ENCODE measurements at regions not wholly inside any gene's neighbourhood (a gene's known extent, or its start where the extent isn't known, plus 50 kb on each side); places are given as distances from the start of the nearest gene placed in this dataset.
"Not testable (repeated sequence)": the region's sequence is repeated elsewhere in the genome, so short reads cannot be mapped to it uniquely, and the experiment has no call there.

GRCh38 chr5:27479859-27480258 lies 441.5 kb upstream of the CDH9 start:
- no peak for DNase-seq

- no peak for DNase-seq
Measured at GRCh38 chr5:27477550-27477949, 439.2 kb upstream of the CDH9 start.

GRCh38 chr5:27476356-27476988 lies 438.1 kb upstream of the CDH9 start:
- no peak for DNase-seq

GRCh38 chr5:27475063-27475462 lies 436.7 kb upstream of the CDH9 start:
- no peak for DNase-seq

GRCh38 chr5:27474395-27474794 lies 436.0 kb upstream of the CDH9 start:
- DNase-seq, result no peak

GRCh38 chr5:27474047-27474309 lies 435.6 kb upstream of the CDH9 start:
- DNase-seq, result peak; percentile 48

- DNase-seq, result peak; percentile 46
Measured at GRCh38 chr5:27473307-27474046, 435.1 kb upstream of the CDH9 start.

- DNase-seq, result peak; percentile 64
Measured at GRCh38 chr5:27472871-27473270, 434.5 kb upstream of the CDH9 start.

GRCh38 chr5:27472000-27472763 lies 433.8 kb upstream of the CDH9 start:
- peak; percentile 96 for DNase-seq

GRCh38 chr5:27466959-27467358 lies 428.6 kb upstream of the CDH9 start:
- DNase-seq, result no peak

- DNase-seq, result peak; percentile 88
Measured at GRCh38 chr5:27465140-27465539, 426.8 kb upstream of the CDH9 start.

GRCh38 chr5:27463446-27464149 lies 425.2 kb upstream of the CDH9 start:
- peak; percentile 67 for DNase-seq

GRCh38 chr5:27462936-27463335 lies 424.6 kb upstream of the CDH9 start:
- DNase-seq, result peak; percentile 54

GRCh38 chr5:27458287-27458686 lies 419.9 kb upstream of the CDH9 start:
- DNase-seq, result peak; percentile 42

- DNase-seq, result no peak
Measured at GRCh38 chr5:27451377-27451776, 413.0 kb upstream of the CDH9 start.

GRCh38 chr5:27450607-27451006 lies 412.2 kb upstream of the CDH9 start:
- no peak for DNase-seq

- DNase-seq, result not testable (repeated sequence)
Measured at GRCh38 chr5:27439383-27439782, 401.0 kb upstream of the CDH9 start.

GRCh38 chr5:27437594-27438200 lies 399.3 kb upstream of the CDH9 start:
- DNase-seq, result no peak

- no peak for DNase-seq
Measured at GRCh38 chr5:27434335-27434734, 395.9 kb upstream of the CDH9 start.

GRCh38 chr5:27414099-27414498 lies 375.7 kb upstream of the CDH9 start:
- no peak for DNase-seq

- DNase-seq, result no peak
Measured at GRCh38 chr5:27412384-27412783, 374.0 kb upstream of the CDH9 start.

- no peak for DNase-seq
Measured at GRCh38 chr5:27406020-27406419, 367.6 kb upstream of the CDH9 start.

- DNase-seq, result peak; percentile 3
Measured at GRCh38 chr5:27403243-27403882, 365.0 kb upstream of the CDH9 start.
